ENCODE measurements at regions not wholly inside any gene's neighbourhood (a gene's known extent, or its start where the extent isn't known, plus 50 kb on each side); places are given as distances from the start of the nearest gene placed in this dataset.
A peak's percentile ranks its signal among the peaks of the same experiment; 100 is the strongest.

- Histone ChIP-seq H3K9ac (ENCODE audit: low read depth, low read length, poor library complexity) (no peak overlapping the region), H2BK12ac (ENCODE audit: low read length) (no peak overlapping the region), H3K18ac (ENCODE audit: low read length) (no peak overlapping the region), H2AFZ (ENCODE audit: low read length) (no peak overlapping the region), H2BK5ac (ENCODE audit: low read length) (no peak overlapping the region), H3K27me3 (ENCODE audit: control insufficient read depth in 3 of 3, insufficient read depth in 3 of 3, low read depth in 1 of 3, low read length in 3 of 3) (peaks cover 0 to 3% (median 2%) of the 10 kb centered on the region in 3 experiments), H3K14ac (ENCODE audit: low read length) (no peak overlapping the region), H2BK15ac (ENCODE audit: low read length) (no peak overlapping the region), H3K79me1 (ENCODE audit: low read depth, low read length) (no peaks in the 10 kb centered on the region), H3K9me3 (replicated peaks in 1 of 2; ENCODE audit: control insufficient read depth in 2 of 2, insufficient read depth in 1 of 2, low read depth in 1 of 2, low read length in 2 of 2) (peaks cover 0 to 5% of the 10 kb centered on the region in 2 donors), H4K8ac (ENCODE audit: low read depth, low read length) (no peak overlapping the region), H3K4me2 (ENCODE audit: insufficient read depth, low read length, poor library complexity, severe bottlenecking) (no peak overlapping the region), H2AK5ac (ENCODE audit: low read depth, low read length) (no peak overlapping the region), H3K36me3 (replicated peaks in 1 of 2; ENCODE audit: control insufficient read depth in 2 of 2, insufficient read depth in 2 of 2, low read length in 2 of 2) (no peaks in the 10 kb centered on the region), H3K23ac (ENCODE audit: low read depth, low read length, poor library complexity) (no peak overlapping the region), H2BK120ac (ENCODE audit: low read depth, low read length) (no peak overlapping the region), H3K4ac (ENCODE audit: low read length) (no peak overlapping the region), H4K91ac (ENCODE audit: low read depth, low read length, poor library complexity) (no peak overlapping the region), H3K4me3 (ENCODE audit: low read length in 2 of 2) (peak overlapping the region in 1 of 2 donors; percentile 63), H3K27ac (replicated peaks; ENCODE audit: low read length) (no peak overlapping the region), H3K4me1 (ENCODE audit: control insufficient read depth in 2 of 2, insufficient read depth in 1 of 2, low read depth in 1 of 2, low read length in 2 of 2) (peaks cover 0 to 7% of the 10 kb centered on the region in 2 donors)
- DNase-seq (ENCODE audit: low spot score) = no peak
- WGBS, 2 donors (ENCODE audit: extremely low coverage in 2 of 2, insufficient read length in 2 of 2, insufficient replicate concordance in 1 of 2) = 100% methylated on average over 5 of the region's 5 CpGs
Observed at GRCh38 chr18:24735624-24736231, 275.3 kb downstream of the HRH4 start.

DNA sequence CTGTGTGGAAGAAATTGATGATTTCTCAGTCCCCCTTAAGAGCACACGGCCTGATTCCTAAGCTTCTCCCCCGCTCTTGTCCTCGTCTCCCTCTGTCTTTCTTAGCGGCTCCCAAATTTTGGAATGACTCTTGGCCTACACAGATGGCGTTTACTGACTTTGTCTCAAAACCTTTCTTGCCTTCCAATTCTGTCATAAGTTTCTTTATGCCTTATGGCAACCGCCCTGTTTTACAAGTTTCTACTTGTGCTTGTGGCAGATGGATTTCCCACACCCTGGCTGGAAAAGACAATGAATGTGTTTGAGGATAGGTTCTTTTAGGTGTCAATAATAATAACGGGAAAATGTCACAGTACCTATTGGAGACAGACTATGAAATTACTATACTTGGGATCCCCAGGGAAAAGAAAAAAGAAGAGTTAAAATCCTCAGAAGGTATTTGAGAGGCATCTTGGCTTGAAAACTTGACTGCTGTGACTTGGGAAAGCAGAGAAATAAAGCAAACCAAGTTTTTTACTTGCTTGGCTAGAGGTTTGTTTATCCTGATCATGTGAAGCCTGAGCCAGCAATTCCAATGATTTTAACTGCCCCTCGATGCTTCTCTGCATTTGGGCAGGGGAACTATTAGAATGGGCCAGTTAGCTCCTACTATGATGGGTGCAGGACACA, 276.4 kb downstream of the HRH4 start:
- WGBS, 2 donors (ENCODE audit: extremely low coverage in 2 of 2, insufficient read length in 2 of 2, insufficient replicate concordance in 1 of 2) = no CpG with 5 or more reads among the region's 8 CpGs

DNA sequence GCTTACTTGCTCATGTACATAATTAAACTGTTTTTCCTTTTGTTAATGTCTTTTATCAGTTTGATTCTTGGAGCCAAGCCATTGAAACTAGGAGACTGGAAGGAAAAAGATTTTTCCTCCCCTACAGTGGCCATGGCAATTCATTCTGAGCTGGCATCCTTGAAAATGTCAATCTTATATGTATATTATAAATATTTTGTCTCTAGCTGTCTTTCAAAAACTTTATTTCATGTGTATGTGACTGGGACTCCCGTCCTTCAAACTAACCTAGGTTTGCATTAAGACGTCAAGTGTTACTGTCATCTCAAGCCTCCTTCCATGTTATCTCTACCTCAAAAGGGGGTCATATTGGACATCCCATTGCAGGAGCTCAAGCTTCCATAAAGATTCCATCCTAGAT, 280.4 kb downstream of the HRH4 start:
- Histone ChIP-seq H3K79me1 (ENCODE audit: low read depth, low read length) (no peaks in the 10 kb centered on the region), H2BK12ac (ENCODE audit: low read length) (no peak overlapping the region), H4K8ac (ENCODE audit: low read depth, low read length) (no peak overlapping the region), H4K91ac (ENCODE audit: low read depth, low read length, poor library complexity) (no peak overlapping the region), H3K4me3 (ENCODE audit: low read length in 2 of 2) (no peak overlapping the region), H3K4me2 (ENCODE audit: insufficient read depth, low read length, poor library complexity, severe bottlenecking) (no peak overlapping the region), H3K18ac (ENCODE audit: low read length) (no peak overlapping the region), H3K23ac (ENCODE audit: low read depth, low read length, poor library complexity) (no peak overlapping the region), H3K27ac (replicated peaks; ENCODE audit: low read length) (no peak overlapping the region), H3K9ac (ENCODE audit: low read depth, low read length, poor library complexity) (no peak overlapping the region), H2AK5ac (ENCODE audit: low read depth, low read length) (no peak overlapping the region), H2BK5ac (ENCODE audit: low read length) (no peak overlapping the region), H2BK120ac (ENCODE audit: low read depth, low read length) (no peak overlapping the region), H2AFZ (ENCODE audit: low read length) (no peak overlapping the region), H3K9me3 (replicated peaks in 1 of 2; ENCODE audit: control insufficient read depth in 2 of 2, insufficient read depth in 1 of 2, low read depth in 1 of 2, low read length in 2 of 2) (peaks cover 0 to 2% of the 10 kb centered on the region in 2 donors), H2BK15ac (ENCODE audit: low read length) (no peak overlapping the region), H3K14ac (ENCODE audit: low read length) (no peak overlapping the region), H3K36me3 (replicated peaks in 1 of 2; ENCODE audit: control insufficient read depth in 2 of 2, insufficient read depth in 2 of 2, low read length in 2 of 2) (no peaks in the 10 kb centered on the region), H3K27me3 (ENCODE audit: control insufficient read depth in 3 of 3, insufficient read depth in 3 of 3, low read depth in 1 of 3, low read length in 3 of 3) (peaks cover 0 to 2% (median 0%) of the 10 kb centered on the region in 3 experiments), H3K4me1 (ENCODE audit: control insufficient read depth in 2 of 2, insufficient read depth in 1 of 2, low read depth in 1 of 2, low read length in 2 of 2) (peaks cover 0 to 2% of the 10 kb centered on the region in 2 donors), H3K4ac (ENCODE audit: low read length) (no peak overlapping the region)
- no CpG with 5 or more reads among the region's 2 CpGs for WGBS, 2 donors (ENCODE audit: extremely low coverage in 2 of 2, insufficient read length in 2 of 2, insufficient replicate concordance in 1 of 2)
- no peak for DNase-seq (ENCODE audit: low spot score)

More for the DNA sequence above, 276.4 kb downstream of the HRH4 start:
- H2BK5ac ChIP-seq (ENCODE audit: low read length) = no peak overlapping the region
- H3K4me1 ChIP-seq (ENCODE audit: control insufficient read depth in 2 of 2, insufficient read depth in 1 of 2, low read depth in 1 of 2, low read length in 2 of 2) = peaks cover 0 to 7% of the 10 kb centered on the region in 2 donors
- H3K36me3 ChIP-seq (replicated peaks in 1 of 2; ENCODE audit: control insufficient read depth in 2 of 2, insufficient read depth in 2 of 2, low read length in 2 of 2) = no peaks in the 10 kb centered on the region
- H3K14ac ChIP-seq (ENCODE audit: low read length) = no peak overlapping the region
- no peak overlapping the region for H3K4me2 ChIP-seq (ENCODE audit: insufficient read depth, low read length, poor library complexity, severe bottlenecking)
- peaks cover 0 to 5% of the 10 kb centered on the region in 2 donors for H3K9me3 ChIP-seq (replicated peaks in 1 of 2; ENCODE audit: control insufficient read depth in 2 of 2, insufficient read depth in 1 of 2, low read depth in 1 of 2, low read length in 2 of 2)
- no peak overlapping the region for H3K4ac ChIP-seq (ENCODE audit: low read length)
- peaks cover 0 to 3% (median 2%) of the 10 kb centered on the region in 3 experiments for H3K27me3 ChIP-seq (ENCODE audit: control insufficient read depth in 3 of 3, insufficient read depth in 3 of 3, low read depth in 1 of 3, low read length in 3 of 3)
- no peak overlapping the region for H2BK15ac ChIP-seq (ENCODE audit: low read length)
- no peak overlapping the region for H4K8ac ChIP-seq (ENCODE audit: low read depth, low read length)
- no peak overlapping the region for H3K4me3 ChIP-seq (ENCODE audit: low read length in 2 of 2)
- H3K79me1 ChIP-seq (ENCODE audit: low read depth, low read length) = no peaks in the 10 kb centered on the region
- no peak overlapping the region for H2BK120ac ChIP-seq (ENCODE audit: low read depth, low read length)
- no peak overlapping the region for H2BK12ac ChIP-seq (ENCODE audit: low read length)
- no peak overlapping the region for H2AFZ ChIP-seq (ENCODE audit: low read length)
- no peak overlapping the region for H4K91ac ChIP-seq (ENCODE audit: low read depth, low read length, poor library complexity)
- no peak overlapping the region for H2AK5ac ChIP-seq (ENCODE audit: low read depth, low read length)
- no peak overlapping the region for H3K9ac ChIP-seq (ENCODE audit: low read depth, low read length, poor library complexity)
- no peak overlapping the region for H3K27ac ChIP-seq (replicated peaks; ENCODE audit: low read length)
- no peak overlapping the region for H3K23ac ChIP-seq (ENCODE audit: low read depth, low read length, poor library complexity)
- no peak overlapping the region for H3K18ac ChIP-seq (ENCODE audit: low read length)
- no peak for DNase-seq (ENCODE audit: low spot score)

- Histone ChIP-seq H3K14ac (ENCODE audit: low read length) (no peak overlapping the region), H3K4me1 (ENCODE audit: control insufficient read depth in 2 of 2, insufficient read depth in 1 of 2, low read depth in 1 of 2, low read length in 2 of 2) (no peaks in the 10 kb centered on the region), H3K9ac (ENCODE audit: low read depth, low read length, poor library complexity) (no peak overlapping the region), H3K79me1 (ENCODE audit: low read depth, low read length) (no peaks in the 10 kb centered on the region), H2BK12ac (ENCODE audit: low read length) (no peak overlapping the region), H2BK15ac (ENCODE audit: low read length) (no peak overlapping the region), H3K27ac (replicated peaks; ENCODE audit: low read length) (no peak overlapping the region), H4K8ac (ENCODE audit: low read depth, low read length) (no peak overlapping the region), H3K4me2 (ENCODE audit: insufficient read depth, low read length, poor library complexity, severe bottlenecking) (no peak overlapping the region), H3K27me3 (ENCODE audit: control insufficient read depth in 3 of 3, insufficient read depth in 3 of 3, low read depth in 1 of 3, low read length in 3 of 3) (no peaks in the 10 kb centered on the region), H3K9me3 (replicated peaks in 1 of 2; ENCODE audit: control insufficient read depth in 2 of 2, insufficient read depth in 1 of 2, low read depth in 1 of 2, low read length in 2 of 2) (no peaks in the 10 kb centered on the region), H3K4me3 (ENCODE audit: low read length in 2 of 2) (no peak overlapping the region), H3K18ac (ENCODE audit: low read length) (no peak overlapping the region), H4K91ac (ENCODE audit: low read depth, low read length, poor library complexity) (no peak overlapping the region), H2AK5ac (ENCODE audit: low read depth, low read length) (no peak overlapping the region), H2BK5ac (ENCODE audit: low read length) (no peak overlapping the region), H3K23ac (ENCODE audit: low read depth, low read length, poor library complexity) (no peak overlapping the region), H3K4ac (ENCODE audit: low read length) (no peak overlapping the region), H3K36me3 (replicated peaks in 1 of 2; ENCODE audit: control insufficient read depth in 2 of 2, insufficient read depth in 2 of 2, low read length in 2 of 2) (no peaks in the 10 kb centered on the region), H2BK120ac (ENCODE audit: low read depth, low read length) (no peak overlapping the region), H2AFZ (ENCODE audit: low read length) (no peak overlapping the region)
- DNase-seq (ENCODE audit: low spot score) = no peak
- WGBS, 2 donors (ENCODE audit: extremely low coverage in 2 of 2, insufficient read length in 2 of 2, insufficient replicate concordance in 1 of 2) = no CpG with 5 or more reads among the region's 1 CpG
Observed at GRCh38 chr18:24741321-24741720, 280.9 kb downstream of the HRH4 start.
